ENCODE measurements at regions not wholly inside any gene's neighbourhood (a gene's known extent, or its start where the extent isn't known, plus 50 kb on each side); places are given as distances from the start of the nearest gene placed in this dataset.

DNA sequence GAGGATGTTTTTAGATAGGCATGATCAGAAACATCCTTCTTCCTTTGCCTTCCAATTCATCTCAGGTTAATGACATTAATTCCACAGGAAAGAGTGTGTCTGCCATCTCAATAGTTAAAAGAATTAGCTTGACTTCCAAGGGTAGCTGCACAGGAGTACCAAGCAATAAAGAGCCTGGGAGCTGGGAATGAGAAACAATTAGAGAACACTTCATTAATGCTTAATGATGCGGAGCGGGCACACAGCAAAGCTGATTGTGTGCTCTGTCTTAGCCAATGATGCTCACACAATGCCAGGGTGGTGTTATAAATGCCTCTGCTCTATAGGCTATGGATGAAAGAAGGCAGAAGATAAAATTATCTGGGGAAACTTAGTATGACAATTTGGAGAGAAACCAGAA lies 1052.5 kb upstream of the LCORL start:
- ChIA-PET CTCF (ENCODE audit: low intra/inter-chr PET ratio, low total read pairs) (no interaction called here), POLR2A (no interaction called here)
- intact Hi-C loops (cut with micrococcal nuclease; ENCODE audit: unreplicated experiment): no loop called here
- Histone ChIP-seq H3K4me2 (ENCODE audit: low read depth, low read length) (no peak overlapping the region), H3K4me3 (replicated peaks in 1 of 3; ENCODE audit: insufficient read depth in 1 of 3, low read depth in 2 of 3, low read length in 3 of 3) (no peak overlapping the region), H2AFZ (ENCODE audit: low read length) (no peak overlapping the region), H3K36me3 (replicated peaks in 1 of 2; ENCODE audit: control insufficient read depth in 1 of 2, insufficient read depth in 2 of 2, low read length in 2 of 2) (no peaks in the 10 kb centered on the region), H3K27me3 (ENCODE audit: control insufficient read depth in 1 of 2, insufficient read depth in 2 of 2, low read length in 2 of 2) (no peaks in the 10 kb centered on the region), H3K27ac (ENCODE audit: extremely low read length, insufficient read depth, low read length) (no peak overlapping the region), H3K79me2 (ENCODE audit: insufficient read depth, low read length) (no peaks in the 10 kb centered on the region), H4K20me1 (ENCODE audit: insufficient read depth, low read length) (no peaks in the 10 kb centered on the region), H3K4me1 (ENCODE audit: insufficient read depth, low read length) (no peaks in the 10 kb centered on the region), H3K9me3 (ENCODE audit: low read length) (peaks cover 77% of the 10 kb centered on the region), H3K9ac (ENCODE audit: insufficient read depth, low read depth, low read length) (no peak overlapping the region)
- 7% methylated on average over 2 of the region's 2 CpGs for WGBS (ENCODE audit: low lambda C conversion rate)
- BruUV-seq (replicated peaks): no TSS peak
- FAIRE-seq (no peak), ATAC-seq (no peak), DNase-seq (ENCODE audit: low spot score) (no peak)
- in situ Hi-C loops (cut with HindIII; ENCODE audit: extremely low pct_ligation_motif_present, low pct_unique_long_range_greater_than_20kb): no loop called here
- TF ChIP-seq SP4 (CRISPR knock-in tag; IDR thresholded peaks at IDR 0.05): no peak
- no peak for TF ChIP-seq NR2F1 (CRISPR knock-in tag; IDR thresholded peaks at IDR 0.05)
- TF ChIP-seq ZNF235 (CRISPR knock-in tag; IDR thresholded peaks at IDR 0.05; ENCODE audit: borderline replicate concordance): no peak
- TF ChIP-seq MAFF (IDR thresholded peaks at IDR 0.05; ENCODE audit: low read depth, low read length): no peak
- TF ChIP-seq, protein P1, sequence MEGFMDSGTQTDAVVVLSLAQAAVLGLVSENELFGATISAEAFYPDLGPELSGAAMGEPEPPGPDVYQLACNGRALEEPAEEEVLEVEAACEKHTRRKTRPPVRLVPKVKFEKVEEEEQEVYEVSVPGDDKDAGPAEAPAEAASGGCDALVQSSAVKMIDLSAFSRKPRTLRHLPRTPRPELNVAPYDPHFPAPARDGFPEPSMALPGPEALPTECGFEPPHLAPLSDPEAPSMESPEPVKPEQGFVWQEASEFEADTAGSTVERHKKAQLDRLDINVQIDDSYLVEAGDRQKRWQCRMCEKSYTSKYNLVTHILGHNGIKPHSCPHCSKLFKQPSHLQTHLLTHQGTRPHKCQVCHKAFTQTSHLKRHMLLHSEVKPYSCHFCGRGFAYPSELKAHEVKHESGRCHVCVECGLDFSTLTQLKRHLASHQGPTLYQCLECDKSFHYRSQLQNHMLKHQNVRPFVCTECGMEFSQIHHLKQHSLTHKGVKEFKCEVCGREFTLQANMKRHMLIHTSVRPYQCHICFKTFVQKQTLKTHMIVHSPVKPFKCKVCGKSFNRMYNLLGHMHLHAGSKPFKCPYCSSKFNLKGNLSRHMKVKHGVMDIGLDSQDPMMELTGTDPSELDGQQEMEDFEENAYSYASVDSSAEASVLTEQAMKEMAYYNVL (CRISPR knock-in tag; IDR thresholded peaks at IDR 0.05; ENCODE audit: borderline replicate concordance): no peak
- TF ChIP-seq, protein P2, sequence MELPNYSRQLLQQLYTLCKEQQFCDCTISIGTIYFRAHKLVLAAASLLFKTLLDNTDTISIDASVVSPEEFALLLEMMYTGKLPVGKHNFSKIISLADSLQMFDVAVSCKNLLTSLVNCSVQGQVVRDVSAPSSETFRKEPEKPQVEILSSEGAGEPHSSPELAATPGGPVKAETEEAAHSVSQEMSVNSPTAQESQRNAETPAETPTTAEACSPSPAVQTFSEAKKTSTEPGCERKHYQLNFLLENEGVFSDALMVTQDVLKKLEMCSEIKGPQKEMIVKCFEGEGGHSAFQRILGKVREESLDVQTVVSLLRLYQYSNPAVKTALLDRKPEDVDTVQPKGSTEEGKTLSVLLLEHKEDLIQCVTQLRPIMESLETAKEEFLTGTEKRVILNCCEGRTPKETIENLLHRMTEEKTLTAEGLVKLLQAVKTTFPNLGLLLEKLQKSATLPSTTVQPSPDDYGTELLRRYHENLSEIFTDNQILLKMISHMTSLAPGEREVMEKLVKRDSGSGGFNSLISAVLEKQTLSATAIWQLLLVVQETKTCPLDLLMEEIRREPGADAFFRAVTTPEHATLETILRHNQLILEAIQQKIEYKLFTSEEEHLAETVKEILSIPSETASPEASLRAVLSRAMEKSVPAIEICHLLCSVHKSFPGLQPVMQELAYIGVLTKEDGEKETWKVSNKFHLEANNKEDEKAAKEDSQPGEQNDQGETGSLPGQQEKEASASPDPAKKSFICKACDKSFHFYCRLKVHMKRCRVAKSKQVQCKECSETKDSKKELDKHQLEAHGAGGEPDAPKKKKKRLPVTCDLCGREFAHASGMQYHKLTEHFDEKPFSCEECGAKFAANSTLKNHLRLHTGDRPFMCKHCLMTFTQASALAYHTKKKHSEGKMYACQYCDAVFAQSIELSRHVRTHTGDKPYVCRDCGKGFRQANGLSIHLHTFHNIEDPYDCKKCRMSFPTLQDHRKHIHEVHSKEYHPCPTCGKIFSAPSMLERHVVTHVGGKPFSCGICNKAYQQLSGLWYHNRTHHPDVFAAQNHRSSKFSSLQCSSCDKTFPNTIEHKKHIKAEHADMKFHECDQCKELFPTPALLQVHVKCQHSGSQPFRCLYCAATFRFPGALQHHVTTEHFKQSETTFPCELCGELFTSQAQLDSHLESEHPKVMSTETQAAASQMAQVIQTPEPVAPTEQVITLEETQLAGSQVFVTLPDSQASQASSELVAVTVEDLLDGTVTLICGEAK (IDR thresholded peaks at IDR 0.05): no peak
- TF ChIP-seq, protein P2 (CRISPR knock-in tag; IDR thresholded peaks at IDR 0.05): no peak
- TF ChIP-seq NFE2L2 (IDR thresholded peaks at IDR 0.05; ENCODE audit: low read length): no peak
- no peak for TF ChIP-seq TEAD2 (CRISPR knock-in tag; IDR thresholded peaks at IDR 0.05)
- no peak for TF ChIP-seq TCF7L2 (IDR thresholded peaks at IDR 0.05; ENCODE audit: low read depth, low read length)
- TF ChIP-seq DNMT1 (CRISPR knock-in tag; IDR thresholded peaks at IDR 0.05): no peak
- no peak for TF ChIP-seq NONO (IDR thresholded peaks at IDR 0.05)
- no peak for TF ChIP-seq NONO (CRISPR knock-in tag; conservative IDR thresholded peaks at IDR 0.05)
- TF ChIP-seq CCDC6 (CRISPR knock-in tag; IDR thresholded peaks at IDR 0.05): no peak
- TF ChIP-seq CBFB (CRISPR knock-in tag; IDR thresholded peaks at IDR 0.05): no peak
- TF ChIP-seq, protein P3, sequence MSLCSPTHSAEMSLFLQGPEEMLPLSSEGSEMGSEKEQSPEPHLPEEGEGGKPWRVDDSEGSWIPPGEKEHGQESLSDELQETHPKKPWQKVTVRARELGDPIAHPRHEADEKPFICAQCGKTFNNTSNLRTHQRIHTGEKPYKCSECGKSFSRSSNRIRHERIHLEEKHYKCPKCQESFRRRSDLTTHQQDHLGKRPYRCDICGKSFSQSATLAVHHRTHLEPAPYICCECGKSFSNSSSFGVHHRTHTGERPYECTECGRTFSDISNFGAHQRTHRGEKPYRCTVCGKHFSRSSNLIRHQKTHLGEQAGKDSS (CRISPR knock-in tag; IDR thresholded peaks at IDR 0.05; ENCODE audit: borderline replicate concordance, low read depth): no peak

All from HepG2 (cell line).